ENCODE measurements at regions not wholly inside any gene's neighbourhood (a gene's known extent, or its start where the extent isn't known, plus 50 kb on each side); places are given as distances from the start of the nearest gene placed in this dataset.

- no peak for DNase-seq (ENCODE audit: low spot score)
- no peaks in the 10 kb centered on the region for H4K20me1 ChIP-seq (ENCODE audit: insufficient read depth, low read length)
- H3K9me3 ChIP-seq (ENCODE audit: low read length): no peaks in the 10 kb centered on the region
- intact Hi-C loops (cut with micrococcal nuclease; ENCODE audit: unreplicated experiment): no loop called here
- ChIA-PET POLR2A (no interaction called here), CTCF (ENCODE audit: unreplicated experiment) (no interaction called here)
- no peaks in the 10 kb centered on the region for H3K4me1 ChIP-seq (ENCODE audit: insufficient read depth, low read length, poor library complexity, severe bottlenecking)
- TF ChIP-seq CTCF (conservative IDR thresholded peaks at IDR 0.05; ENCODE audit: low read length): no peak
- TF ChIP-seq EZH2phosphoT487 (IDR thresholded peaks at IDR 0.05; ENCODE audit: borderline replicate concordance, low read depth, low read length): no peak
- no peaks in the 10 kb centered on the region for H3K79me2 ChIP-seq (ENCODE audit: insufficient read depth, low read depth, low read length)
- BruUV-seq (replicated peaks): no TSS peak
- H3K27ac ChIP-seq (ENCODE audit: low read depth, low read length, poor library complexity, severe bottlenecking): no peak overlapping the region
- H3K4me3 ChIP-seq (ENCODE audit: low read depth, low read length, poor library complexity, severe bottlenecking): no peak overlapping the region
- no peaks in the 10 kb centered on the region for H3K9me2 ChIP-seq (ENCODE audit: insufficient read depth, low read length)
- no peaks in the 10 kb centered on the region for H3K36me3 ChIP-seq (ENCODE audit: insufficient read depth, low read length)
- H2AFZ ChIP-seq (ENCODE audit: low read length): no peak overlapping the region
- no peak overlapping the region for H3K4me2 ChIP-seq (ENCODE audit: low read length)
Observed at GRCh38 chr5:17005107-17005828, 69.2 kb upstream of the MYO10 start.

DNA sequence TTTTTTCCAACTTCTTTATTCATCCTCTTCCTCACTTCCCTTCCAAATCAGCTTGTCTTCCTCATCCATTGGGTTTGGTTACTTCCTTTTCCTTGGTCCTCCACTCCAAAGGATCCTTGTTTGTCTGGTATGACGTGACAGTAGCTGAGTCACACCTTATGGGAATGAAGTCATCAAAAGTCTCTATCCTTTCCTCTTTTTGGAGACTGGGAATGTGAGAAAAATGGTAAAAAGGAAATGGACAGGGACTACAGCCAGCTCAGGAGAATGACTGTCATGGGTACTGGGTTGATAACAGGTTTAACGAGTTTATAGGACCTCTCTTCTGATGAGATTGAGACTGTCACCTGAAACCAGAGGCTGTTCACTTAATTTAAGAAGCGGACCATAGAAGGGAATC lies 76.2 kb upstream of the MYO10 start:
- no peaks in the 10 kb centered on the region for H3K79me2 ChIP-seq (ENCODE audit: insufficient read depth, low read depth, low read length)
- H3K9me2 ChIP-seq (ENCODE audit: insufficient read depth, low read length): no peaks in the 10 kb centered on the region
- H3K4me3 ChIP-seq (ENCODE audit: low read depth, low read length, poor library complexity, severe bottlenecking): no peak overlapping the region
- no peak overlapping the region for H3K4me2 ChIP-seq (ENCODE audit: low read length)
- TF ChIP-seq EZH2phosphoT487 (IDR thresholded peaks at IDR 0.05; ENCODE audit: borderline replicate concordance, low read depth, low read length) (no peak), CTCF (conservative IDR thresholded peaks at IDR 0.05; ENCODE audit: low read length) (no peak)
- BruUV-seq (replicated peaks): no TSS peak
- no peaks in the 10 kb centered on the region for H3K4me1 ChIP-seq (ENCODE audit: insufficient read depth, low read length, poor library complexity, severe bottlenecking)
- intact Hi-C loops (cut with micrococcal nuclease; ENCODE audit: unreplicated experiment): no loop called here
- H2AFZ ChIP-seq (ENCODE audit: low read length): no peak overlapping the region
- no peak for DNase-seq (ENCODE audit: low spot score)
- no peaks in the 10 kb centered on the region for H4K20me1 ChIP-seq (ENCODE audit: insufficient read depth, low read length)
- no peaks in the 10 kb centered on the region for H3K9me3 ChIP-seq (ENCODE audit: low read length)
- H3K27ac ChIP-seq (ENCODE audit: low read depth, low read length, poor library complexity, severe bottlenecking): no peak overlapping the region
- ChIA-PET CTCF (ENCODE audit: unreplicated experiment) (no interaction called here), POLR2A (interaction anchor here (0.7 kb wide), 1 partner anchor 602 kb away, joined by 3 read pairs; no protein-coding TSS in a partner anchor)
- H3K36me3 ChIP-seq (ENCODE audit: insufficient read depth, low read length): no peaks in the 10 kb centered on the region

GRCh38 chr5:17014686-17015085 lies 78.6 kb upstream of the MYO10 start:
- BruUV-seq (replicated peaks): no TSS peak

More at GRCh38 chr5:17014686-17015085, 78.6 kb upstream of the MYO10 start:
- intact Hi-C loops (cut with micrococcal nuclease; ENCODE audit: unreplicated experiment): no loop called here
- no peak overlapping the region for H3K27ac ChIP-seq (ENCODE audit: low read depth, low read length, poor library complexity, severe bottlenecking)
- TF ChIP-seq CTCF (conservative IDR thresholded peaks at IDR 0.05; ENCODE audit: low read length) (no peak), EZH2phosphoT487 (IDR thresholded peaks at IDR 0.05; ENCODE audit: borderline replicate concordance, low read depth, low read length) (no peak)
- H3K4me1 ChIP-seq (ENCODE audit: insufficient read depth, low read length, poor library complexity, severe bottlenecking): no peaks in the 10 kb centered on the region
- H3K9me3 ChIP-seq (ENCODE audit: low read length): no peaks in the 10 kb centered on the region
- ChIA-PET CTCF (ENCODE audit: unreplicated experiment) (no interaction called here), POLR2A (interaction anchor here (0.6 kb wide), 1 partner anchor 26 kb away, joined by 3 read pairs; no protein-coding TSS in a partner anchor)
- no peaks in the 10 kb centered on the region for H3K36me3 ChIP-seq (ENCODE audit: insufficient read depth, low read length)
- no peak overlapping the region for H2AFZ ChIP-seq (ENCODE audit: low read length)
- no peaks in the 10 kb centered on the region for H4K20me1 ChIP-seq (ENCODE audit: insufficient read depth, low read length)
- H3K4me2 ChIP-seq (ENCODE audit: low read length): no peak overlapping the region
- no peaks in the 10 kb centered on the region for H3K9me2 ChIP-seq (ENCODE audit: insufficient read depth, low read length)
- H3K4me3 ChIP-seq (ENCODE audit: low read depth, low read length, poor library complexity, severe bottlenecking): no peak overlapping the region
- H3K79me2 ChIP-seq (ENCODE audit: insufficient read depth, low read depth, low read length): no peaks in the 10 kb centered on the region
- DNase-seq (ENCODE audit: low spot score): no peak

Measured in OCI-LY7 (cell line).